ENCODE measurements at regions not wholly inside any gene's neighbourhood (a gene's known extent, or its start where the extent isn't known, plus 50 kb on each side); places are given as distances from the start of the nearest gene placed in this dataset.

DNA sequence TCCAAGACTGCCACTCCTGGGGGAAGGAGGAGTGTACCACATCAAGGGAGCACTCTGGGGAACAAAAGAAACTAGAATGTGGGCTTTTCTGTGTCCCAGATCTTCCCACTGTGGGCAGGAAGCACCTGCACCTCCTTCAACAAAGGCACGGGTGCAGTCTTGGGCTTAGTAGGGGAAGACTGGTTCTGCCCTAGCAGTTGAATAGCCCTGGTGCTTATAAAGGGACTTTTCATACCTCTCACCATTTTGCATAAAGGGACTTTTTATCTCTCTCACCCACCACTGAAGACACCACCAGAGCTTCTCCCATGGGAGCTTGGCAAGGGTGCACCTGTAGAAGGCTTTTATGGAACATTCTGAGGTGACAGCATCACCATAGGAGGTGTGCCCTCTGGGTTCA, 65.8 kb upstream of the MS4A8 start:
- CTCF ChIA-PET = no interaction called here
- Histone ChIP-seq H3K9ac (no peak overlapping the region), H3K4me3 (ENCODE audit: low read depth in 2 of 2, low read length in 1 of 2) (no peak overlapping the region), H3K36me3 (replicated peaks in 1 of 2; ENCODE audit: control insufficient read depth in 1 of 2, insufficient read depth in 2 of 2, low read length in 1 of 2) (no peaks in the 10 kb centered on the region), H3K27ac (ENCODE audit: low read depth in 2 of 2, low read length in 1 of 2) (no peak overlapping the region), H3K27me3 (ENCODE audit: insufficient read depth) (no peaks in the 10 kb centered on the region), H3K4me2 (no peak overlapping the region), H3K9me3 (no peaks in the 10 kb centered on the region), H3K4me1 (ENCODE audit: control insufficient read depth in 1 of 2, insufficient read depth in 2 of 2, low read depth in 1 of 2, low read length in 1 of 2) (no peaks in the 10 kb centered on the region), H2AFZ (ENCODE audit: low read depth) (no peak overlapping the region), H3K9me2 (no peaks in the 10 kb centered on the region), H3F3A (replicated peaks; ENCODE audit: insufficient read depth) (no peaks in the 10 kb centered on the region), H4K20me1 (ENCODE audit: insufficient read depth) (no peaks in the 10 kb centered on the region), H3K79me2 (ENCODE audit: insufficient read depth) (no peaks in the 10 kb centered on the region)
- WGBS (ENCODE audit: low lambda C conversion rate) = 0% methylated on average over 1 of the region's 1 CpG
- no peak for DNase-seq
- POLR2A ChIA-PET = no interaction called here
- TF ChIP-seq EZH2phosphoT487 (IDR thresholded peaks at IDR 0.05; ENCODE audit: borderline replicate concordance, low read depth) = no peak
- TF ChIP-seq, protein P1, sequence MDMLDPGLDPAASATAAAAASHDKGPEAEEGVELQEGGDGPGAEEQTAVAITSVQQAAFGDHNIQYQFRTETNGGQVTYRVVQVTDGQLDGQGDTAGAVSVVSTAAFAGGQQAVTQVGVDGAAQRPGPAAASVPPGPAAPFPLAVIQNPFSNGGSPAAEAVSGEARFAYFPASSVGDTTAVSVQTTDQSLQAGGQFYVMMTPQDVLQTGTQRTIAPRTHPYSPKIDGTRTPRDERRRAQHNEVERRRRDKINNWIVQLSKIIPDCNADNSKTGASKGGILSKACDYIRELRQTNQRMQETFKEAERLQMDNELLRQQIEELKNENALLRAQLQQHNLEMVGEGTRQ (IDR thresholded peaks at IDR 0.05; ENCODE audit: borderline replicate concordance, low read depth, low read length) = no peak
- no peak for TF ChIP-seq JUND (IDR thresholded peaks at IDR 0.05)
- TF ChIP-seq SMC3 (IDR thresholded peaks at IDR 0.05; ENCODE audit: low read depth, low read length) = no peak
- TF ChIP-seq EP300 (IDR thresholded peaks at IDR 0.05; ENCODE audit: borderline replicate concordance in 1 of 2, low read depth in 1 of 2, low read length in 1 of 2) = no peak
- TF ChIP-seq TEAD4 (IDR thresholded peaks at IDR 0.05; ENCODE audit: borderline replicate concordance, insufficient read depth) = no peak
- TF ChIP-seq, protein P2, sequence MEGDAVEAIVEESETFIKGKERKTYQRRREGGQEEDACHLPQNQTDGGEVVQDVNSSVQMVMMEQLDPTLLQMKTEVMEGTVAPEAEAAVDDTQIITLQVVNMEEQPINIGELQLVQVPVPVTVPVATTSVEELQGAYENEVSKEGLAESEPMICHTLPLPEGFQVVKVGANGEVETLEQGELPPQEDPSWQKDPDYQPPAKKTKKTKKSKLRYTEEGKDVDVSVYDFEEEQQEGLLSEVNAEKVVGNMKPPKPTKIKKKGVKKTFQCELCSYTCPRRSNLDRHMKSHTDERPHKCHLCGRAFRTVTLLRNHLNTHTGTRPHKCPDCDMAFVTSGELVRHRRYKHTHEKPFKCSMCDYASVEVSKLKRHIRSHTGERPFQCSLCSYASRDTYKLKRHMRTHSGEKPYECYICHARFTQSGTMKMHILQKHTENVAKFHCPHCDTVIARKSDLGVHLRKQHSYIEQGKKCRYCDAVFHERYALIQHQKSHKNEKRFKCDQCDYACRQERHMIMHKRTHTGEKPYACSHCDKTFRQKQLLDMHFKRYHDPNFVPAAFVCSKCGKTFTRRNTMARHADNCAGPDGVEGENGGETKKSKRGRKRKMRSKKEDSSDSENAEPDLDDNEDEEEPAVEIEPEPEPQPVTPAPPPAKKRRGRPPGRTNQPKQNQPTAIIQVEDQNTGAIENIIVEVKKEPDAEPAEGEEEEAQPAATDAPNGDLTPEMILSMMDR (IDR thresholded peaks at IDR 0.05) = no peak
- TF ChIP-seq, protein P3, sequence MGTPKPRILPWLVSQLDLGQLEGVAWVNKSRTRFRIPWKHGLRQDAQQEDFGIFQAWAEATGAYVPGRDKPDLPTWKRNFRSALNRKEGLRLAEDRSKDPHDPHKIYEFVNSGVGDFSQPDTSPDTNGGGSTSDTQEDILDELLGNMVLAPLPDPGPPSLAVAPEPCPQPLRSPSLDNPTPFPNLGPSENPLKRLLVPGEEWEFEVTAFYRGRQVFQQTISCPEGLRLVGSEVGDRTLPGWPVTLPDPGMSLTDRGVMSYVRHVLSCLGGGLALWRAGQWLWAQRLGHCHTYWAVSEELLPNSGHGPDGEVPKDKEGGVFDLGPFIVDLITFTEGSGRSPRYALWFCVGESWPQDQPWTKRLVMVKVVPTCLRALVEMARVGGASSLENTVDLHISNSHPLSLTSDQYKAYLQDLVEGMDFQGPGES (IDR thresholded peaks at IDR 0.05; ENCODE audit: low read depth, low read length) = no peak
- TF ChIP-seq, protein P4, sequence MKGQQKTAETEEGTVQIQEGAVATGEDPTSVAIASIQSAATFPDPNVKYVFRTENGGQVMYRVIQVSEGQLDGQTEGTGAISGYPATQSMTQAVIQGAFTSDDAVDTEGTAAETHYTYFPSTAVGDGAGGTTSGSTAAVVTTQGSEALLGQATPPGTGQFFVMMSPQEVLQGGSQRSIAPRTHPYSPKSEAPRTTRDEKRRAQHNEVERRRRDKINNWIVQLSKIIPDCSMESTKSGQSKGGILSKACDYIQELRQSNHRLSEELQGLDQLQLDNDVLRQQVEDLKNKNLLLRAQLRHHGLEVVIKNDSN (IDR thresholded peaks at IDR 0.05; ENCODE audit: borderline replicate concordance, low read depth) = no peak
- no peak for TF ChIP-seq TCF12 (IDR thresholded peaks at IDR 0.05)
- no peak for TF ChIP-seq TAF1 (IDR thresholded peaks at IDR 0.05; ENCODE audit: borderline replicate concordance, low read depth, low read length)
- no peak for TF ChIP-seq FOSL2 (IDR thresholded peaks at IDR 0.05; ENCODE audit: borderline replicate concordance, low read depth)
- TF ChIP-seq RFX5 (IDR thresholded peaks at IDR 0.05; ENCODE audit: low read length) = no peak
- TF ChIP-seq NRF1 (IDR thresholded peaks at IDR 0.05; ENCODE audit: low read depth, low read length) = no peak
- TF ChIP-seq POLR2AphosphoS5 (IDR thresholded peaks at IDR 0.05; ENCODE audit: low read depth, low read length) = no peak
- TF ChIP-seq, protein P5, sequence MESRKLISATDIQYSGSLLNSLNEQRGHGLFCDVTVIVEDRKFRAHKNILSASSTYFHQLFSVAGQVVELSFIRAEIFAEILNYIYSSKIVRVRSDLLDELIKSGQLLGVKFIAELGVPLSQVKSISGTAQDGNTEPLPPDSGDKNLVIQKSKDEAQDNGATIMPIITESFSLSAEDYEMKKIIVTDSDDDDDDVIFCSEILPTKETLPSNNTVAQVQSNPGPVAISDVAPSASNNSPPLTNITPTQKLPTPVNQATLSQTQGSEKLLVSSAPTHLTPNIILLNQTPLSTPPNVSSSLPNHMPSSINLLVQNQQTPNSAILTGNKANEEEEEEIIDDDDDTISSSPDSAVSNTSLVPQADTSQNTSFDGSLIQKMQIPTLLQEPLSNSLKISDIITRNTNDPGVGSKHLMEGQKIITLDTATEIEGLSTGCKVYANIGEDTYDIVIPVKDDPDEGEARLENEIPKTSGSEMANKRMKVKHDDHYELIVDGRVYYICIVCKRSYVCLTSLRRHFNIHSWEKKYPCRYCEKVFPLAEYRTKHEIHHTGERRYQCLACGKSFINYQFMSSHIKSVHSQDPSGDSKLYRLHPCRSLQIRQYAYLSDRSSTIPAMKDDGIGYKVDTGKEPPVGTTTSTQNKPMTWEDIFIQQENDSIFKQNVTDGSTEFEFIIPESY (IDR thresholded peaks at IDR 0.05; ENCODE audit: borderline replicate concordance, low read depth) = no peak
- TF ChIP-seq RXRA (IDR thresholded peaks at IDR 0.05; ENCODE audit: borderline replicate concordance, low read depth) = no peak
- TF ChIP-seq FOXJ3 (CRISPR knock-in tag; IDR thresholded peaks at IDR 0.05) = no peak

Measured in SK-N-SH (cell line).